Adrenal gland (tissue), 5 donors: ENCODE measurements at regions not wholly inside any gene's neighbourhood (a gene's known extent, or its start where the extent isn't known, plus 50 kb on each side); places are given as distances from the start of the nearest gene placed in this dataset.

ENCODE experiments used
- CTCF ChIP-seq, 6 experiments: fragments of 450-650 bp in 4 of 6; fragments of 200-600 bp in 2 of 6; sonication (generic) in 1 of 6; IDR thresholded peaks; 1 replicate in 5 of 6; 2 replicates in 1 of 6; pipeline versions ENCODE4 v1.5.1 to v1.8.0; 2016 to 2021; ENCODE audit warnings: antibody characterized with exemption in 6 of 6, mild to moderate bottlenecking in 2 of 6, moderate library complexity in 1 of 6
- POLR2A ChIP-seq, 2 donors: fragments of 450-650 bp; IDR thresholded peaks; one replicate each; pipeline ENCODE4 v1.6.1; 2017; ENCODE audit warnings: antibody characterized with exemption in 2 of 2, mild to moderate bottlenecking in 2 of 2, moderate library complexity in 1 of 2
- donor health status: DM: no; HTN: no; CAD: no.

- no peak for TF ChIP-seq CTCF (IDR thresholded peaks at IDR 0.05)
- no peak for TF ChIP-seq POLR2A (IDR thresholded peaks at IDR 0.05)
These were observed 127.1 kb upstream of the TCERG1L start for GRCh38 chr10:131438665-131439064.
